CD4-positive, alpha-beta T cell treated with Interleukin-12 subunit alpha and Interleukin-12 subunit beta, for 1 hour (primary cell): ENCODE measurements at regions not wholly inside any gene's neighbourhood (a gene's known extent, or its start where the extent isn't known, plus 50 kb on each side); places are given as distances from the start of the nearest gene placed in this dataset.

ENCODE experiments used
- DNase-seq: peaks from one replicate; pipeline ENCODE4 v3.0.0-alpha.2; 2020

DNA sequence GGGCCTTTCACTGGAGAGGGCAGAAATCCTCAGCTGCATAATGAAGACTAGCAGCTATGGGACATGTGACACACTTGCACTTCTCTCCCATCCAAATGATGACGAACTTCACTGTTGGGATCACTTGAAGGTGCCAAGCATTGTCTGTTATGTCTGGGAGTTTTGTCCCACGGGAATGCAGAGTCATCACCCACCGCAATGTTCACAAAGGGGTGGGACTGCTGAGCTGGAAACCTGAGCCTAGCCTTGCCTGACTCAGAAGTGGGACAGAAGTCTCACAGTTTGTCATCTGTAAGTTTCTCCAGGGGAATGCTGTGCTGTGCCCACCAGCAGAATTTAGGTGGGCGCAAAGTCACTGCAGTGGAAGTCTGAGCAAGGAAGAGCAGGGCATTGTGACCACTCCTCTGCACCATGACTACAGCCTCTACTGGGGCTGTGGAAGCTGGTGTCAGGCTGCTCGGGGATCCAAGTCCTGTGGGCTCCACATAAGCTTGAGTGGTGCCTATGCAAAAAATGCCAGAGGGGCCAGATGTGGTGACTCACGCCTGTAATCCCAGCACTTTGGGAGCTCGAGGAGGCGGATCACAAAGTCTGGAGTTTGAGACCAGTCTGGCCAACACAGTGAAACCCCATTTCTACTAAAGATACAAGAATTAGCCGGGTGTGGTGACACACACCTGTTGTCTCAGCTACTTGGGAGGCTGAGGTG is 472.0 kb upstream of the CNTNAP2 start:
- no peak for DNase-seq

DNA sequence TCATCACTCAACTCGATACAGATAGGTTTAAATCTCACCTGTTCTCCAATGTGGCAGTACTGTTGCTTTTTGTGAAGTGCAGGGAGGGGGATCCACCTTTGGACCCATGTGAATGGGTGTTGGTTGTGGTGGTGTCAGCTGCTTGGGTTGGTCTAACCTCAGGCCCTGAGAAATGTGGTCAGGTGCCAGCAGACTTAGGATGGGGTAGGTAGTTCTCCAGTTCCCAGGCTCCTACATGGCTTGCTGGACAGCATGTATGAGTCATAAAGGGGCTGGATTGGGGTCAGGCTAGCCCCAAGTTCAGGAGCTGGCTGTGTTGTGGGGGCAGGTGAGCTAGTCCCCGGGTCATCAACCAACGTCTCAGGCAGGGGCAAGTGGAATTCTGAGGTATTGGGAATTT is 472.6 kb upstream of the CNTNAP2 start:
- no peak for DNase-seq

GRCh38 chr7:145633513-145633912 is 483.1 kb upstream of the CNTNAP2 start:
- no peak for DNase-seq

GRCh38 chr7:145624618-145625017 is 492.0 kb upstream of the CNTNAP2 start:
- no peak for DNase-seq

- no peak for DNase-seq
These were observed 510.6 kb upstream of the CNTNAP2 start for GRCh38 chr7:145605963-145606362.

- no peak for DNase-seq
These were observed 517.2 kb upstream of the CNTNAP2 start for GRCh38 chr7:145599376-145599775.

GRCh38 chr7:145584401-145584800 is 532.2 kb upstream of the CNTNAP2 start:
- no peak for DNase-seq

DNA sequence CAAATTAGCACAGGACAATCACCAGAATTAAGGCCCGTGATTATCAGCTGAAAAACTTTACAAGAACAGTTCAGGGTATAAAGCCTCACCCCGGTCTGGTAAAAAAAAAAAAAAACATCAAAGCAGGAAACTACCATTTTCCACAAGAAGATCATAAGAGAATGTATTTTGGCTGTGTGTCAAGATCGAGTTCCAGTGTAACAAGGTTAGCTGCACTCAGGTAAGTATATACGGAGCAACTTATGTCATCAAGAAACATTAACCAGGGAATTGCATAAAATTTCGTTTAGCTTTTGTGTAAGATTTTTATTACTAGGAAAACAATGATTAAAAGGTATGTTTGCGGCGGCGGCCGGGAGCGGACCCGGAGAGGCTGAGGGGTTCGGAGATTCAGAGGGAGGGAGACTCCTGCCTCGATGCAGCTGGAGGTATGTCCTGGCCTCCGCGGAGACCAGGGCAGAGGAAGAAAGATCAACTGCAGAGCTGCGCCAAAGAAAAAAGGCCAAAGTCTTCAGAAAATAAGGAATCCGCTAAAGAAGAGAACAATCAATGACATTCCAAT is 533.8 kb upstream of the CNTNAP2 start:
- DNase-seq, result no peak

DNA sequence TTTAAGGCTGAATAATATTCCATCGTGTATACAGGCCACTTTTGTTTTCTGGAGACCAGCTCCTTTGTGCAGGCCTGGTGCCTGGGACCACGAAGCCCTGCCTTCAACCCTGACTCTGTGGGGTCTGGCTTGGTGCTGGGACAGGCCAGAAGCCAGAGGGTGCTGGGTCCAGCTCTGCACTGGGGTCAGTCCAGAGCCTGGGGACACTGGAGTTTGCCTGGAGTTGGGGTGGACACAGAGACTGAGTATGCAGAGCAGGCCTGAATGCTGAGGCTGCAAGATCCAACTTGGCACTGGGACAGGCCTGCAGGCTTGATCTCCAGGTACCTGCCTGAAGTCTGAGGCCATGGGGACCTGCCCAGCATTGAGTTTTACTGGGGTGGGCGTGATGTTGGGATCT is 558.8 kb upstream of the CNTNAP2 start:
- no peak for DNase-seq

GRCh38 chr7:145543242-145543641 is 573.4 kb upstream of the CNTNAP2 start:
- DNase-seq, result no peak

DNA sequence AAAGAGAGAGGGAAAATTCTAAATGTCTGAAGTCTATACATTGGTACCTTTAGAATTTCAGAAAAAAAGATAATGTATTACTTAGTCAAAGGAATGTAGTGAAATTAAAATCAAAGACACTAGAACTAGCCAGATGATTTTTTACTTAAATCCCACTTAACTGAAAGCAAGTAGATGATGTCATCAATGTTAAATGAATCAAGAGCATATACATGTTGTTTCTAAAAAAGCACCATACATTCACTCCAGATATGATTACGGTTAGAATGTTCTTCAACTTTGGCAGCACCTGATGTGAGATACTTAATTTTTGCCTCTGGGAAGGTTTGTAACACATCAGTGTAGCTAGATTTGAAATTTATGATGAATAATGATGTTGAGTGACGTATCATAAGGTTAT is 576.7 kb upstream of the CNTNAP2 start:
- no peak for DNase-seq

DNA sequence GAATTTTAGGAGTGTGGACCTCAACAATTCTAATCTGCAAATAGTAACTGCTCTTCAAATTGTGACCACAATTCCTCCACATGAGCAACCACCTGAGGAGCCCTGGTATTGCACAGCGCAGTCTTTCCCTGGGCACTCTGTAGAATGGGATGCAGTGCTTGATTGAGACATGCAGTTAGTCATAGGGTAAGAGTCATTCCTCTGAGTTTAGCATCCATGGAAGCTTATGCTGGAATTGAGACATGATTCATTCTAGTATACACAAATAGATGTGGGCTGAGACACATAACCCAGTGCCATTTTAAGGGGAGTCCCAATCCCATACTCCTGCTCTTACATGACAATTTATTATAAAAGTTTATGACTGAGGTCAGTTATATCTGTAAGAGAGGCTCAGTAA is 582.3 kb upstream of the CNTNAP2 start:
- DNase-seq, result no peak

DNA sequence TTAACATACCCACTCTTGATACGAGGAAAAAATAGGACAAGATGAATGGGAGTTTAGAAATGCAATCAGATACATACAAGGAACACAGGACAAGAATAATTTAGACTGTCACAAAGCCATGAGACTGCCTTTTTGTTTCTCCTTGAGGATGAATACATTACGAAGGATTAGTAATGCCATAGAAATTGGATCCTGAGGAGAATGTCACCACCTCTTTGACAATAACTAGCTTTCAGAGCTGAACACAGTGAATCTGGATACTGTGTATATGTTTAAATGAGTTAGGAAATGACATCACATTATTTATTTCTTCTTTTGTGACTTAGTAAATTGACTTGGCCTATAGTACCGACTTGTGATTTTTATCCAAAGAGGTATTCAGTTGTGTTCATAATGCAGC is 596.3 kb upstream of the CNTNAP2 start:
- no peak for DNase-seq

DNA sequence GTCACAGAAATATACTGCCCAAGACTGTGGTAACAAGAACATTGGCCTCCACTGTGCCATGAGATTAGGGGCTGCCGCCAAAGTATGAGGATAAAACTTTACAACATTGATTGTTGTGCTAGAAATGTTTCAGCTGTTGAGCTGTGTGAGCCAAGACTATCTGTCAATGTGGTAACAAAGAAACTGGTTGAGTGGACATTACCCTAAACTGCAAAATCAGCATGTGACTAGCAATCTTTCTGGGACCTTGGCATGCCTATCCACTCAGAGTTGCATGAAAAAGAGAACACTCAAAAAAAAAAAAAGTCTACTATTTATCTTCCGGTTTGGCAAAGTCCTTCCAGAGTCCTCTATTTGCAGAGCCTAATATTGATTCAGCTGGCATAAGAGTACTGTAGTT is 605.6 kb upstream of the CNTNAP2 start:
- DNase-seq, result no peak

DNA sequence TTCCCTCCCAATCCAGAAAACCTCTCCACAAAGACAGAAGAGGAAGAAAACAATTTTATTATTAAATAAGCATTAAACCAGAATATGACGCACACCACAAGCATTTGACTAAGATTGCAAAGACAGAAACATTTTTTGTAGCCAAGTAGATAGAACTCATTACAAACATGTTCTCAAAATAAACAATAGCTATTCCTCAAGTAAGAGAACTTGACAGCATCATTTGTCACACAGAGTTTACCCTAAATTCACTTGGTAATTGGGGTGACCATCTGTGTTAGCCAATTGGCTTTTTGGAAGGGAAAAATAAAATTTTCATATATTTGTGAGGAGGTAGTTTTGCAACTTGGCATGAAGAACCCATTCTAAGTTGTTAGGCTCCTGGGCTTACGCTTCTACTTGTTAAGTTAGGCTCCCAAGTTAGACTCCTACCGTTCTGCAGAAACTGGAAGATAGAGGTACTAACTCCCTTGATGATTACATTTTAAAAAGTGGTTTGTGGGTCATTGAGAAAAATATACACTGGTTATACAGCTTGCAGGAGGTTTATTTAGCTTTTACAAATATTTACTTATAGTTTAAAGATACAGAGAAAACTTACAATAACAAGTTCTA is 618.6 kb upstream of the CNTNAP2 start:
- no peak for DNase-seq

- no peak for DNase-seq
These were observed 626.2 kb upstream of the CNTNAP2 start for GRCh38 chr7:145490356-145490755.

DNA sequence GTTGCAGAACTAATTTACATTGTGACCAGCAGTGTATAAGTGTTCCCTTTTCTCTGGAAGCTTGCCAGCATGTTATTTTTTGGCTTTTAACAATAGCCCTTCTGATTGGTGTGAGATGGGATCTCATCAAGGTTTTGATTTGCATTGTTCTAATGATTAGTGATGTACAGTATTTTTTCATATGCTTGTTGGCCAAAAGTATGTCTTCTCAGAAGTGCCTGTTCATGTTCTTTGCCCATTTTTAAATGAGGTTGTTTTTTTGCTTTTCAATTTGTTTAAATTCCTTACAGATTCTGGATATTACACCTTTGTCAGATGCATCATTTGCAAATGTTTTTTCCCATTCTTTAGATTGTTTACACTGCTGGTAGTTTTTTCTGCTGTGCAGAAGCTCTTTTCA is 627.0 kb upstream of the CNTNAP2 start:
- no peak for DNase-seq

DNA sequence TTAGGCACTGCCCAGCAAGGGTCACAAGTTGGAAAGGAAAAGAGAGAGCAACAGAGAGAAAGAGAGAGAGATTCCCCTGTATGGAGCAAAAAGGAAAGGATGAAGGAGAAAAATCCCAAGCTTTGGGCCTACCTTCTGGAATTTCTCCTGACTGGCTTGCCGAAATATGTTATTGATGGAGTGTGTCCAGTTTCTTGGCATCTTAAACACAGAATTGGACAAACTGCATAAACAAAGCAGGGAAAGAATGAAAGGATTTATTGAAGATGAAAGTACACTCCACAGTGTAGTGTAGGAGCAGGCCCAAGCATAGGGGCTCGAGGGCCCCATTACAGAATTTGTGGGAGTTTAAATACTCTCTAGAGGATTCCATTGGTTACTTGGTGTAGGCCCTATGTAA is 627.8 kb upstream of the CNTNAP2 start:
- no peak for DNase-seq

DNA sequence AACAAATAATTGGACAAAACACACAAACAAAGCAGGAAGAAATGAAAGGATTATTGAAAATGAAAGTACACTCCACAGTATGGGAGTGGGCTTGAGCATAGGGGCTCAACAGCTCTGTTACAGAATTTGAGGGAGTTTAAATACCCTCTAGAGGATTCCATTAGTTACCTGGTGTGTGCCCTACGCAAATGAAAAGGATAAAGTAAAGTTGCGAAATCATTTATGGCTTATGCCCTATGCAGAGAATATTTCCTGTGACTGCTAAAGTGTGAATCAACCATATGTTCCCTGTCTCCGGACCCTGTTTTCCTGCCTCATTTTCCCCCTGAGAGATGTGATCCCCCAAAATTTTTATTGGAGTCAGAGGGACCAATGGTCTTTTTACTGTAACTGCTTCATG is 634.6 kb upstream of the CNTNAP2 start:
- no peak for DNase-seq

- no peak for DNase-seq
These were observed 638.1 kb upstream of the CNTNAP2 start for GRCh38 chr7:145478541-145478940.

GRCh38 chr7:145474009-145474686 is 638.3 kb upstream of the TPK1 start:
- no peak for DNase-seq

DNA sequence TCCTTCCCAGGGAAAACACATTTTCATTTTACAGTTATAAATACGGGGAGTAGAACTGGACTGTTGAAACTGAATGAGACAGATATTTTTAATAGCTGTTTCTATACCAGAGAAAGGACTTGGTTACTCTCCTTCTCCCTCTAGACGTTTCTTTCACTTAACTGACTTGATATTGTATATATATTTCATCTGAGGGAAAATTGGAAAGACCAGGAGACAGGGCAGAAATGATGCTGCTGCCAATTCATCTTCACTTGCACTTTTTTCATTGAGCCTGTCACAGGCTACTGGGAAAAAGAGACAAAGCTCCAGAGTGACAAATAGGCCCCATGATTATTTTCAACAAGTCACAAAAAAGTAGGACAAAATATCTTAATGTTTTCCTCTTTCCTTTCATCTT is 636.0 kb upstream of the TPK1 start:
- DNase-seq, result no peak

GRCh38 chr7:145464287-145464686 is 628.4 kb upstream of the TPK1 start:
- DNase-seq, result no peak

- DNase-seq, result no peak
These were observed 626.6 kb upstream of the TPK1 start for GRCh38 chr7:145462463-145462862.
